Transverse colon (tissue), 3 donors: ENCODE measurements at regions not wholly inside any gene's neighbourhood (a gene's known extent, or its start where the extent isn't known, plus 50 kb on each side); places are given as distances from the start of the nearest gene placed in this dataset.

Experiments used
- POLR2A ChIP-seq: fragments of 450-650 bp; IDR thresholded peaks from one replicate; pipeline ENCODE4 v1.6.1; 2016; ENCODE audit warnings: antibody characterized with exemption, mild to moderate bottlenecking, moderate library complexity
- POLR2AphosphoS5 ChIP-seq, 3 donors: sonication (generic); formaldehyde crosslinking; IDR thresholded peaks; one replicate each; pipeline ENCODE4 v1.6.1; 2016; ENCODE audit warnings: antibody characterized with exemption in 3 of 3

- no peak for TF ChIP-seq POLR2AphosphoS5 (IDR thresholded peaks at IDR 0.05)
- TF ChIP-seq POLR2A, result no peak
Observed at GRCh38 chr20:1747953-1748577, 90.5 kb upstream of the SIRPG start.
